GM21723 (cell line): ENCODE measurements at regions not wholly inside any gene's neighbourhood (a gene's known extent, or its start where the extent isn't known, plus 50 kb on each side); places are given as distances from the start of the nearest gene placed in this dataset.
"Not testable (repeated sequence)": the region's sequence is repeated elsewhere in the genome, so short reads cannot be mapped to it uniquely, and the experiment has no call there.

Experiments used
- ATAC-seq: cut with Tn5 transposase; IDR thresholded peaks from one replicate; pipeline ENCODE4 v1.9.1; 2021; ENCODE audit warnings: mild to moderate bottlenecking, moderate library complexity; ENCODE audit not compliant: unreplicated experiment

DNA sequence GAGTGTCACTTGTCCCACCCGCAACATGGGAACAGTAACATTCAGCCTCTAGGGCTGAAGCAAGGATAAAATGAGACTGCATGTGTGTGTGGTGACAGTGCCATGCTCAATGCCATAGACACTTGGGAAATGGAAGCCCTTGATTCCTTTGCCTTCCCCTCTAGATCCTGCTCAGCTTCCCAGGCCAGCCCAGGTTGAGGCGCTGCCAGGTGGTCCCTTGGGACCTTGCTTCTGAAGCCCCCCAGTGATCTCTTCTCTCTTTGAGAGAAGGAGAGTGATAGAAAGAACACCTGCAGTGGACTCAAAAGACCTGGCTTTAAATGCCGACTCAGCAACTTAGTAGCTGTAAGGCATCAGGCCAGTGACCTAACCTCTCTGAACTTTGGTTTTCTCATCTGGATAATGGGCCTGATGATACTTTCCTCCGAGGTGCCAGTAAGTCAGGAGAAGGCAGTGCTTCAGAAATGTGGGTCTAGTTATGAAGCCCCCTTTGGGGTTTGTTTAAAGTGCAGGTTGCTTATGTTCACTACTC is 144.5 kb downstream of the RPLP1 start:
- ATAC-seq: no peak

GRCh38 chr15:69599271-69599670 is 146.7 kb downstream of the RPLP1 start:
- no peak for ATAC-seq

GRCh38 chr15:69600556-69601085 is 148.0 kb downstream of the RPLP1 start:
- no peak for ATAC-seq

- ATAC-seq: no peak
Measured at GRCh38 chr15:69601711-69602504, 149.3 kb downstream of the RPLP1 start.

DNA sequence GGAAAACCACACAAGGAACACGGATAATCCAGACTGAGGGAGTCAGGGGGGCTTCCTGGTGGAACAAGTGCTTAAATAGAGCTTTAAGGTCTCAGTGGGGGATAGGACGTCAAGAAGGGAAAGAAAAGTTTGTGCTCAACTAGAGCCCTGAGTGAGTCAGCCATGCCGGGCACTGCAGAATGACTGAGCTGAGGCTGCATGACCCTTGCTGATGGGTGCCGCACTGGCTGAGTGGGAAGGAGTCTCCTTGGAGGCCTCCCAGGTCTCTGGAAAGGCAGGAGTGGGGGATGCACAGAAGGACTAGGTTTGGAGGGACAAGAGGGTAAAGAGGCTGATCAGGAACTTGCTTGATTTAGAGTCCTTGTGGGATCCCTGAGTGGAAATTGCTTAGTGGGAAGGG is 150.3 kb downstream of the RPLP1 start:
- ATAC-seq: no peak

DNA sequence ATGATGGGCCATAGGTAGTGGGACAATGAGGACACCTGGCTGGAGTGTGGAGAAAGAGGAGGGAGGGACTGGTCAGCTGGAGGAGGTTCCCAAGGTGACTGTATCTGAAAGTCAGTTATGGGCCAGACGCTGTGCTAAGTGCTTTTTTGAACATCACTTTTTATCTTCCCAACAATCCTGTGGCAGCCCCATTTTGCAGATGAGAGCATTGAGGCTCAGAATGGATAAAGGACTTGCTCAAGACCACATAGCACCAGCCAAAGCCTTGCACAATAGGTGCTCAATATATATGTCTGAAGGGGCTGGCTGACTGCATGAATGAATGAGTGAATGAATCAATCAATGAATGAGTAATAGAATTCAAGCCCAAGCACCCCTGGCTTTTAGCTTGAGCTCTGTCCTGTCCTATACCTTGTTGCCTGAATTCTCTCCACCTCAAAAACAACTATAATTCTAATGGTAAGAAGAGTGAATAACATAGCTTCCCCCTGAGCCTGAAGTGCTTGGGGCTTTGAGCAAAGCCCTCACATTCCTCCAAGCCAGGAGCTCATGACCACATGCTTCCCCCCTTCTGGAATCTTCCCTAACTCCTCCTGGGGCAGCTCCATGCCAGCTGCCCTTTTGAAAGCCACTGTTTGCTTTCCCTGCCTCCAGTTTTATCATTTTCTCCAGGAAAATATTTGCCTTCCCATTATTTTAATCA is 150.9 kb downstream of the RPLP1 start:
- no peak for ATAC-seq

DNA sequence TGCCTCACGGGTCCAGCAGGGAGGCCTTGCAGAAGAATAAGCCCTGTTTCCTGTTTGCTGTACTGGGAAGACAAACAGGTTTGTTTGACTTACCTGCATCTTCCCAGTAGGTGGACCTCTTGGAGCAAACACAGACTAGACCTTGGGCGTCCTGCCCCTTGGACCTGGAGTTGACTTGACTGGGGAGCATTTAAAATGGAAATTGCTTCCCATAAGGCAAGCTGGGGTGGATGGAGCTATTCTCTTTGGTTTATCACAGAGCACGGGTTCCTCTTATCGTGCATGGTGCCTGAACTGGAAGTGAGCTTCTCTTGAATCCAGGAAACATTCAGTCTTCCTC is 151.4 kb downstream of the RPLP1 start:
- no peak for ATAC-seq

GRCh38 chr15:69606144-69606543 is 153.5 kb downstream of the RPLP1 start:
- no peak for ATAC-seq

DNA sequence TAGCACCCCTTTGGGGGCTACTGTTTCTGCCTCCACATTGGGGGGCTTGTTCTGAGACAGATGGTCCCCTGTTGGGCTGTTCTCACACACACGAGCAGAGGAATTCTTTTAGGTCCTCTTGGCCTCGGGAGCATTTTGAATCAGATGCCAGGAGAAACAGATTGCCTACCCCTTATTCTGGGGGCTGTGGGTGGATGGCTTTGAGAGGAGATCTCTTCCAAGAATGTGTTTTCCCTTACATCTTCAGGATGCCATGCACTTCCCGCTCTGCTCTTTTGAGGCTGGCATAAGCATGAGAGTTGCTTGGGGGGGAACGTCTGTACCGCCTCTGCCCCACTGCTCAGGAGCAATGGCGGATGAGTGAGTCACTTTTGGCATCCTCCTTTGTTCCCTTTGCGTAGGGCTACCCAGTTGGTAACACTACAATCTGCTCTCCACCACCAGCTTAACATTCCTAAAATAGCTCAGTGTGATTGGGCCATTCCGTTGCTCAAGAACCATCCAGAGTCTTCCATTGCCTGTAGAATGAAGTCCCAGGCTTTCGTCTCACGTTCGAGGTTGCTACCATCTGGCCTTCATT is 154.4 kb downstream of the RPLP1 start:
- ATAC-seq: no peak

GRCh38 chr15:69608661-69609060 is 156.0 kb downstream of the RPLP1 start:
- no peak for ATAC-seq

GRCh38 chr15:69609176-69609575 is 156.6 kb downstream of the RPLP1 start:
- no peak for ATAC-seq

DNA sequence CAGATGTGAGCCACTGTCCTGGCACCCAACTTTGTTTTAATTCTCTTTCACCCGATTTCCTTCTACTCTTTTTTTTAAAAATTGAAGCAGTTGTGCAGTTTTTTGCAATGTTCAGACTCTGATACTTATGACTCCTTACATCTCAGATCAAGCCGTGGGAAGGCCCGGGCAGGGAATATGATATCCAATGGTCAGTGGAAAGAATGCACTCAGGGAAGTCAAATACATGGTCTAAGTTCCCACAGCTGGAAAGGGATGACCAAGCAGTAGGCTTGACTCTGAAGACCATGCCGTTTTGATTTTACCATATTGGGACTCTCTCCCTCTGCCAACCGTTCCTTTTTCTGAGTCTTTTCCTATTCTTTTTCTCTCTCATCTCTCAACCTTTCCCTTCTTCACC is 157.2 kb downstream of the RPLP1 start:
- no peak for ATAC-seq

DNA sequence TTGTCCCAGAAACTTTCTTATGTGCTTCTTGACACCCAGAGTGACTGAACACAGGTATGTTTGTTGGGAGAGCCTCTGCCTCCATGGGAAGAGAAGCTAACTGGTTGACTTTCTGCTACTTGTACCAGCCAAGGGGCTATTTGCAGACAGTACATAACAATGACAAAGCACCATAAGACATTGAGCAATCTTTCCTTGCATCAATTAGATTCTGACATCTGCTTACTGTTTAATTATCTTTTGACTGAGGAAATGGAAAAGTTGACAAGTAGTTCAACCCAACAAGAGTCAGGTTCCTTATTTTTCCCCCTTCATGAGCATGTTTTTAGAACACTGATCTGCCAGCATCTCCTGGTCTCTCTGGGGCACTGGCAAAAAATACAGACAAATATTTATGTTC is 157.7 kb downstream of the RPLP1 start:
- no peak for ATAC-seq

DNA sequence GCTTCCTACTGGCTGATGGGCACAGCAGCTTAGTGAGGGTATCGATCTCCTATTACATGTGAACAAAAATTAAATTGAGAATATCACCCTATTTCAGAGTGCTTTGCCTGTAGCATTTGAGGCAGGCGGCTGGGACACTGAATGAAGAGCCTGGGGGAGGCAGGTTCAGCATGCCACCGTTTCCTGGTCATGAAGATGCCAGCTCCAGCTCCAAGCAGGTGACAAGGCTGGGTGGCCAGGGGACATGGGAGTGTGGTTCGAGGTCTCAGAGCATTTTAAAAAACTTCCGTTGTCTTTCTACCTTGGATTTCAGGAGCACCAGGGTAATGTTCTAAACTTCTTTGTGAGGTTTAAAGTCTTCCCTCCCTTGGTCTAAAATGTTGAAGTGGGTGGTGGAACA is 158.2 kb downstream of the RPLP1 start:
- no peak for ATAC-seq

- ATAC-seq: no peak
Measured at GRCh38 chr15:69612112-69612511, 159.5 kb downstream of the RPLP1 start.

- ATAC-seq: no peak
Measured at GRCh38 chr15:69613182-69613581, 160.6 kb downstream of the RPLP1 start.

- no peak for ATAC-seq
Measured at GRCh38 chr15:69613988-69614387, 161.4 kb downstream of the RPLP1 start.

DNA sequence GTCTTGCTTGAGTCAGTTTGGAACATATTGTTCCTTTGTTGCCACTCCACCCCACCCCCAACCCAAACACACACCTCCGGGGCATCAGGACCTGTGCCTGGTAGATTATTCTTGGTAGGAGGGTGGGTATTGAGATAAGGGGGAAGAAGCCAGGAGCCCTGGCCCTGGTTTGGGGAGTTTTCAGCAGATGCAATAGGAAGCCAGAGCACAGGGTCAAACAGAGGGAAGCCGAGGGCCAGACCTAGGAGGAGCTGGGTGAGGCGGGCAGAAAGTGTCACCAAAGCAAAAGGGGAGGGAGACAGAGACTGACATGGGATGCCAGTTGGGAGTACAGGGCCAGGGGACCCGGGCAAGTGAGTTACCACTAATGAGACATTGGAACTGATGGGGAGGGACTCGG is 163.1 kb downstream of the RPLP1 start:
- ATAC-seq: no peak

DNA sequence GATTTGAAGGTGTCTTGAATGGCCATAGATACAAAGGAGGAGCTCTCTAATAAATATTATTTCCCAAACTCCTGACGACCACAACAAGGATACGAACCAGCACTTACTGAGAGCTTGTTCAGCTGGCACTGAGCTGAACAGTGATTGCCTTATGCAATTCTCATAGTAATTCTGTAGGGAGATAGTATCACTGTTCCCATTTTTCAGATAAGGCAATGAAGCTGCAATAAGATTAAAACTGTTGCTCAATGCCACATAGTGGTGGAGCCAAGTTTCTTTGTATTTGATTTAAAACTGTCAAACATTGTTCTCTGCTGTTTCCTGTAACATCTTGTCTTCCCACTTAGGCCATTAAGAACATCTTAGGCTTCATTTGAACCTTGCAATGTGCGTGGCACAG is 163.9 kb downstream of the RPLP1 start:
- ATAC-seq: no peak

GRCh38 chr15:69617144-69617543 is 164.5 kb downstream of the RPLP1 start:
- ATAC-seq: not testable (repeated sequence)

GRCh38 chr15:69623392-69624154 is 171.0 kb downstream of the RPLP1 start:
- ATAC-seq: no peak
